GM21360 (cell line): ENCODE measurements at regions not wholly inside any gene's neighbourhood (a gene's known extent, or its start where the extent isn't known, plus 50 kb on each side); places are given as distances from the start of the nearest gene placed in this dataset.

Experiments used
- ATAC-seq: cut with Tn5 transposase; IDR thresholded peaks from one replicate; pipeline ENCODE4 v1.9.1; 2021; ENCODE audit warnings: mild to moderate bottlenecking, moderate library complexity; ENCODE audit not compliant: unreplicated experiment

GRCh38 chr19:27672309-27673047 lies 1540.5 kb downstream of the UQCRFS1 start:
- no peak for ATAC-seq

- no peak for ATAC-seq
These were observed 1541.1 kb downstream of the UQCRFS1 start for GRCh38 chr19:27671876-27672275.

DNA sequence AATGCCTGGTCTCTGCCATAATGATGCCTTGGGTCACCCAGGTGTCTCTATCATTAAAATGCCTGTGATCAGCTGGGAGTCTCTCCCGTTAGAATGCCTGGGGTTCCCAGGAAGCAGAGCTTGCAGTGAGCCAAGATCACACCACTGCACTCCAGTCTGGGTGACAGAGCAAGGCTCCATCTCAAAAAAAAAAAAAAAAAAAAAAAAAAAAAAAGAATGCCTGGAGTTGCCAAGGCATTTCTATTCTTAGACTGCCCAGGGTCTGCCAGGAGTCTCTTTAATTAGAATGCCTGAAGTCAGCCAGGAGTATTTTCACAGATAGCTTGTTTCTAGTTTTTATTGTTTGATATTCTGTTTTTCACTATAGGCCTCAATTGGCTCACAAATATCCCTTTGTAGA lies 1552.5 kb downstream of the UQCRFS1 start:
- no peak for ATAC-seq

- no peak for ATAC-seq
These were observed 1555.5 kb downstream of the UQCRFS1 start for GRCh38 chr19:27657271-27658051.

- ATAC-seq: no peak
These were observed 1558.5 kb downstream of the UQCRFS1 start for GRCh38 chr19:27654266-27654990.

DNA sequence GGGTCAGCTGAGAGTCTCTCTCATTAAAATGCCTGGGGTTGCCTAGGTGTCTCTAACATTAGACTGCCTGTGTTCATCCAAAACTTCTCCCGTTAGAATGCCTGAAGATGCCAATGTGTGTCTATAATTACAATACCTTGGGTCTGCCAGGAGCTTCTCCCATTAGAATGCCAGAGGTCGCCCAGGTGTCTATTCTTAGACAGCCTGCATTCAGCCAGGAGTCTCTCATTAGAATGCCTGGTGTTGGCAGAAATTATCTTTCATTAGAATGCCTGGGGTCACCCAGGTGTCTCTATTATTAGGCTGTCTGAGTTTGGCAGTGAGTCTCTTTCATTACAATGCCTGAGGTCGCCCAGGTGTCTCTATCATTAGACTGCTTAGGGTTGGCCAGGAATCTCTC lies 1560.2 kb downstream of the UQCRFS1 start:
- no peak for ATAC-seq

DNA sequence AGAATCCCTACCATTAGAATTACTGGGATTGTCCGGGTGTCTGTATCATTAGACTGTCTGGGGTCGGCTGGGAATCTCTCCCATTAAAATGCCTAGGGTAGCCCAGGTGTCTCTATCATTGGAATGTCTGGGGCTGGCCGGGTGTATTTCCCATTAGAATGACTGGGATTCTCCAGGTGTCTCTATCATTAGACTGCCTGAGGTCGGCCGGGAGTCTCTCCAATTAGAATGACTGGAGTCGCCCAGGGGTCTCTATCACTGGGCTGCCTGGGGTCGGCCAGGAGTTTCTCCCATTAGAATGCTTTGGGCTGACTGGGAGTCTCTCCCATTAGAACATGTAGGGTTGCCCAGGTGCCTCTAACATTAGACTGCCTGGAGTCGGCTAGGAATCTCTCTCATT lies 1560.7 kb downstream of the UQCRFS1 start:
- ATAC-seq: no peak

- no peak for ATAC-seq
These were observed 1565.5 kb downstream of the UQCRFS1 start for GRCh38 chr19:27647423-27647822.

GRCh38 chr19:27635401-27635800 lies 1577.5 kb downstream of the UQCRFS1 start:
- ATAC-seq: no peak

DNA sequence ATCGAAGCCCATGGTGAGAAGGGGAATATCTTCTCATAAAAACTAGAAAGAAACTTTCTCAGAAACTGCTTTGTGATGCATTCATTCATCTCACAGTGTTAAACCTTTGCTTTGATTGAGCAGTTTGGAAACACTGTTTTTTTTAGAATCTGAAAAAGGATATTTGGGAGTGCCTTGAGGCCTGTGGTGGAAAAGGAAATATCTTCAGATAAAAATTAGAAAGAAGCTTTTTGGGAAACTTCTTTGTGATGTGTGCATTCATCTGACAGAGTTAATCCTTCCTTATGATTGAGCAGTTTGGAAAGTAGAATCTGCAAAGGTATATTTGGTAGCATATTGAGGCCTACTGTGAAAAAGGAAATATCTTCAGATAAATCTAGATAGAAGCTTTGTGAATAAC lies 1594.9 kb downstream of the UQCRFS1 start:
- no peak for ATAC-seq

DNA sequence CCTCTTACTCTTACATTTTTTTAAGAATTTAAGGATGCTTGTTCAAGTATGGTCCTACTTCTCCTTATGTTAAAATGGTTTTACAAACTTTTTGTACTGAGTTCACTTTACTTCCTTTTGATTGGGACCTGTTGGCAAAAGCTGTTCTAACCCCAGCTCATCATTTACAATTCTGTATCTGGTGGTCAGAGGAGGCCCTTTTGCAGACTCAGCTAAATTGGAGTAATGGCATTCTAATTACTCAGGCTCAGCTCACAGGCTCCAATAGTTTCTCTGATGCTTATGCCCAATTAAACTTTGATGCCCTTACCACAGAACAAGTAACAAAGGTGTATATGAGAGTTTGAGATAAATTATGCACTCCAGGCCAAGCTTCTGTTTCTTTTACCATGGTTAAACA lies 1632.0 kb downstream of the UQCRFS1 start:
- ATAC-seq: no peak
